HG03342 (cell line): ENCODE measurements at regions not wholly inside any gene's neighbourhood (a gene's known extent, or its start where the extent isn't known, plus 50 kb on each side); places are given as distances from the start of the nearest gene placed in this dataset.

Source experiments
- ATAC-seq: cut with Tn5 transposase; IDR thresholded peaks from one replicate; pipeline ENCODE4 v1.9.1; 2021; ENCODE audit warnings: mild to moderate bottlenecking, moderate library complexity; ENCODE audit not compliant: unreplicated experiment

GRCh38 chr3:151935446-151935845 is 62.0 kb downstream of the SUCNR1 start:
- no peak for ATAC-seq

- ATAC-seq = no peak
Measured at GRCh38 chr3:151940481-151940880, 67.0 kb downstream of the SUCNR1 start.

DNA sequence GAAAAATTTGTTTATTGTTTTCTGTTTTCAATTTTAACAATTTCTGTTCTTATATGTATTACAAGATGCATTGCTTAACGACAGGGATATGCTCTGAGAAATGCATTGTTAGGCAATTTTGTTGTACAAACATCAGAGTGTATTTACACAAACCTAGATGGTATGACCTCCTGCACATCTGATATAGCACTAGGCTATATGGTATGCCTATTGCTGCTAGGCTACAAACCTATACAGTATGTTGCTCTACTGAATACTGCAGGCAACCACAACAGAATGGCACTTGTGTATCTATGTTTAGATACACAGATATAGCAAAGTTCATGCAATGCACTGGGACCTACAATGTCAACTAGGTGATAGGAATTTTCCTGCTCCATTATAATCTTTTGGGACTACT is 70.1 kb downstream of the SUCNR1 start:
- no peak for ATAC-seq

- ATAC-seq = no peak
Measured at GRCh38 chr3:151944356-151944755, 70.9 kb downstream of the SUCNR1 start.

DNA sequence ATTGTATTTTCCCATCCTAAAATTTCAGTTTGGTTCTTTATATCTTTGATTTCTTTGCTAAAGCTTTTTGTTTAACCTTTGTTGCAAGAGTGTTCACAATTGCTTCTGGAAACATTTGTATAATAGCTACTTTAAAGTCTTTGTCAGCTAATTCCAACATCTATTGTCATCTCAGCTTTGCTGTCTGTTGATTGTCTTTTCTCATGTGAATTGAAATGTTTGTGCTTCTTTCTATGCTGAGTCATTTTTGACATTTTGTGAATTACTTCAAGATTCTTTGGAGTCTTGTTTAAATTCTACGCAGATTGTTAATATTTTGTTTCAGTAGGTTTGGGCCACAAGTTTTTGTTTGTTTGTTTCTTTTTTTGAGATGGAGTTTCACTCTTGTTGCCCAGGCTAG is 73.2 kb downstream of the SUCNR1 start:
- no peak for ATAC-seq

DNA sequence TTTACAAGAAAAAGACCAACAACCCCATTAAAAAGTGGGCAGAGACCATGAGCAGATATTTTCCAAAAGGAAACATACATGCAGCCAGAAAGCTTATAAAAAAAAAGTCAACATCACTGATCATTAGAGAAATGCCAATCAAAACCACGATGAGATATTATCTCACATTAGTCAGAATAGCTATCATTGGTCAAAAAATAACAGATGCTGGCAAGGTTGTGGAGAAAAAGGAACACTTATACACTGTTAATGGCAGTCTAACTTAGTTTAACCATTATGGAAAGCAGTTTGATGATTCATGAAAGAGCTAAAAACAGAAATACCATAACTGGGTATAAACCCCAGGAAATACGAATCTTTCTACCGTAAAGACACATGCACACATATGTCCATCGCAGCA is 76.3 kb downstream of the SUCNR1 start:
- no peak for ATAC-seq

DNA sequence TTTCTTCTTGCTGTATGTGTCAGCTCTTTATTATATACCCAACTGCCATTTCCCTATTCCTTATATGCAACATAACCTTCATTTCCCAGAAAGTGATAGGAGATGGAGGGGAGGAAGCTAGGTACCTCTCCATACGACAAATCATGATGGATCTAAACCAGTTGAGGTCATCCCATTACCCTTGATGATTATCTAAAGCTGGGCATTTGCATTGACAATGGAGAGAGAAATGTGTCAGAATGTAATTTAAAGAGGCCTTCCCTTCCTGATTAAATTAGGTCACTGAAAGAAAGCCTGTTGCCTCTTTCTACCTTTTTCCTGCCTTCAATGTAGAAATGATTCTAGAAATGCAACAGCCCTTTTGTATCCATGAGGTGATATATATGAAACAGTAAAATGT is 81.9 kb downstream of the SUCNR1 start:
- ATAC-seq = no peak

GRCh38 chr3:151960961-151961580 is 87.6 kb downstream of the SUCNR1 start:
- ATAC-seq = no peak

DNA sequence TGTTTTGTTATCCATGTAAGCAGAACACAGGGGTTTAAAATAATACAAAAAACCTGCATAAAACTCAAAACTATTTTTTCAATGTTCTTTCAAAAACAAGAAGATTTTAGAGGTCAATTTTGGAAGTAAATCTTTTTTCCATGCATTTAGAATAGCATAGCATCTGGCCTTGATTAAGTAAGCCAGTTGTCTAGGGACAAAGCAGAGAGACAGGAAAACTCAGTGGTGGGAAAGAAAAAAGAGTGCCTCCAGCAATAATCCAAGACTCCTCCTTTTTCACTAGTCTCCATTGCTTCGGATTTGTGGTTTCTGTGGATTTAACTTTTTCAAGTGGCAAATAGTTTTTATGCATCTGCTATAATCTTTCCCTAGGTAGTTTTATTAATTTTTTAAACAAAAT is 88.9 kb downstream of the SUCNR1 start:
- ATAC-seq = no peak

GRCh38 chr3:151962912-151963311 is 89.5 kb downstream of the SUCNR1 start:
- ATAC-seq = no peak

DNA sequence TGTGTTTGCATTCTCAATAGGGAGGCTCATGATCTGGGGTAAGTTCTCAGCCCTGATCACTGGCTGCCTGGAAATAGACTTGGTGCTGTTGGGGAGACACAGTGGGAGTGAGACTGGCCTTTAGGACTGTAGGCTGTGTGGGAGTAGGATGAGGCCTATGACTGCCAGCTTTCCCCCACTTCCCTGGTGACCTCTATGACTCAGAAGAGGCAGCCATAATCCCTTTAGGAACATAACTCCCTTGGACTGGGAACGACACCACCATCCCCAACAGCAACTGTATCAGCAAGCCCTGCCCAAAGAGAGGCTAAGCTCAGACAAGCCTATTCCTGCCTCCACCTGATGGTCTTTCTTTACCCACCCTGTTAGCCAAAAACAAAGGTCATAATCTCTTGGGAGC is 91.3 kb downstream of the SUCNR1 start:
- no peak for ATAC-seq

GRCh38 chr3:151969026-151969642 is 95.7 kb downstream of the SUCNR1 start:
- no peak for ATAC-seq

DNA sequence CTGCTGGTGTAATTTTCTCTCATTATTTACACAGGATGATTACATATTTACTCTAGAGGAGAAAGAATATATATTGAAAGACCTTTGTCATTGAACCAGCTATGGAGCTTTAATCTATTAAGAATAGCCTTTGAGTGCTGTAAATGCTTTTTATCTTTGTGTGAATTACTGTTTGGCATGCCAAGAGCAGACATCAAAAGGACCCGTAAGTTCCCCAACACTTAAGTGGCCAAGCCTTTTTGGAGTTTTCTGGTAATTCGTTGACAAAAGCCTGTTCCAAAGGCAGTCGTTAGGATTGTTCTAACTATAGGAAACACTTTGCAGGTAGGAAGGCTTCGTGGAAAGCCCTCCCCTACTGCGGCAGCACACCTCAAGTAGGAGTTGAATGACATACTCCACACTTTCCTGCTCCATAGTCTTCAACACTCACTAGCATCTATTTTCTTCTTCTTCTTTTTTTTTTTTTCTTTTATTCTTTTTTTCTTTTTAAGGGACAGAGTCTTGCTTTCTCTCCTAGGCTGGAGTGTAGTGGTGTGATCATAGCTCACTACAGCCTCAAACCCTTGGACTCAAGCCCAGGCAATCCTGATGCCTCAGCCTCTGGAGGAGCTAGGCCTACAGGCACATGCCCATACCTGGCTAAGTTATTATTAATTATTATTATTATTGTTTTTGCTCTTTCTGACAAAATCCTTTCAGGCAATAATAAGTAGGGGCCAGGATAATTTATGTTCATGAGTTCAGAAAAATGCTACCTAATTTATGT is 98.6 kb downstream of the SUCNR1 start:
- no peak for ATAC-seq

DNA sequence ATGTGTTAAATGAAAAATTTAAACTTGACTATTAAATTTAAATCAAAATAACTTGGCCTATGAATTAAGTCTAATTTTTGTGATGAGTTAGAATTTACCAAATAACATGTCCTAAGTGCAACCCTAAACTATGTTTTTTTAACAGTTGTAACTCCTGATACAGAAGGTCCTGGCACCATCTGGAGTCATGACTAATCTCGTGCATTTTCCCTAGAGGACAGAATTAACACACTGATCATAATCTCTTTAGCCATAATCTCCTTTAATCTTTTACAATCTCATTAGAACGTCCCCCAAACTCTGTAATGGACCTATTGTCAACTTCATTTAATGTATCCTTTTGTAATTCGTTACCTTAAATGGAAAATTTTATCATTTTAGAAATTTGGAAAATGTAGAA is 100.6 kb downstream of the SUCNR1 start:
- no peak for ATAC-seq

- ATAC-seq = no peak
Measured at GRCh38 chr3:151976211-151977050, 103.0 kb downstream of the SUCNR1 start.

DNA sequence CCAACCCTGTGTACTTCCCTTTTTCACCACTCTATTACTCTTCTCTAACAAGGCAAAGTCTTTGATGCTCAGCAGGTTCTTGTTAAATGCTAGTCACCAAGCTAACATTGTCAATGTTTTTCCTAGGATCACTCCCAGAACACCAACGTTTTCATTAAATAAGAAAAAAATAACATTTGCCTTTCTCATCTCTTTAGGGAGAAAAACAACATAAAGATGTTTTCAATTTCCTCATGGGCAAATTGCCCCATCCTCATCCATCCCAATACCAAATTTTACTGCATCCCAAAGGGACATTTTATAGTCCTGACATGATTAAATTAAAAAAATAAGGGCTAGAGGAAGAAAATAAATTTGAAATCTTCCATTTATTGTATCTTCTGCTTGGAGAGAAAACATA is 106.5 kb downstream of the SUCNR1 start:
- no peak for ATAC-seq

GRCh38 chr3:151983538-151983937 is 110.1 kb downstream of the SUCNR1 start:
- ATAC-seq = no peak

DNA sequence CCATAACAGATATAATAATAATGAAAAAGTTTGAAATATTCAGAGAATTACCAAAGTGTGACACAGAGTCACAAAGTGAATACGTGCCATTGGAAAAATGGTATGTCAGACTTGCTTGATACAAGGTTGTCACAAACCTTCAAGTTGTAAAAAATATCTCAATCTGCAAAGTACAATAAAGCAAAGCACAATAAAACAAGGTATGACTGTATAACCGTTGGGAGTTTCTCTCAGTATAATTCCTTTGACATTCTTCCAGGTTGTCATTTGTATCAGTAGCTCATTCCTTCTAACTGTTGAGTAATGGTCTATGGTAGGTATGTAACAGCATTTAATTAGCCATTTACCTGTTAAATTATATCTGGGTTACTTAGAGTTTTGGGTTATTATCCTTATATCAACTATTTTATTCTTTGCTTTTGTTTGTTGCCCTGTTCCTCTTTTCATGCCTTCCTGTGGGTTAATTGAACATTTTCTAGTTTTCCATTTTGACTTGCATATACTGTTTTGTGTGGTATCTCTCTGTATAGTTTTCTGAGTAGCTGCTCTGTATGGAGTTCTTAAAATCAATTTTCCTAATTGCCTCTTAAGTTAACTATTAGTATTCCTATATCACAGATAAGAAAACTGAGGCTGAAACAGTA is 112.5 kb downstream of the SUCNR1 start:
- no peak for ATAC-seq

GRCh38 chr3:151987893-151988292 is 114.5 kb downstream of the SUCNR1 start:
- ATAC-seq = no peak

DNA sequence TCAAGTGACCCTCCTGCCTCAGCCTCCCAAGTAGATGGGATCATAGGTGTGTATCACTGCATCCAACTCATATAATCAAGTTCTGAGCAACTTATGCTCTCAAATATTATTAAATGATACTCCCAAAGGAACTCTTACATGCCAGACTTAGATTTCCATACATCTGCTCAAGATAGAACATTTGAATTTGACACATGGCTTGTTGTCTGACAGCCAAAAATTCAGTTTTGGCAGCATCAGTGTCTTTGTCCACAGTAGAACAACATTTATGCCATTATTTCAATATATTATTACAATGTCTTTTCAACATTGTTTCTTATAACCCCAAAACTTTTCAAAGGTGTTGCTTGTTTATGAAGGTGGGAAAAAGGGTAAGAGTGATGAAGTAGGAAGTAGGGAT is 116.2 kb downstream of the SUCNR1 start:
- ATAC-seq = no peak
